Stimulated activated CD8-positive, alpha-beta memory T cell treated with anti-CD3 and anti-CD28 coated beads, Interleukin-4, amount 100 ng/mL, for 1 hour (primary cell): ENCODE measurements at regions not wholly inside any gene's neighbourhood (a gene's known extent, or its start where the extent isn't known, plus 50 kb on each side); places are given as distances from the start of the nearest gene placed in this dataset.
"Not testable (repeated sequence)": the region's sequence is repeated elsewhere in the genome, so short reads cannot be mapped to it uniquely, and the experiment has no call there.

Source experiments
- DNase-seq, 2 donors: peaks; one replicate each; pipeline ENCODE4 v3.0.0-alpha.2; 2020; ENCODE audit warnings: low read depth in 2 of 2, low spot score in 1 of 2

DNA sequence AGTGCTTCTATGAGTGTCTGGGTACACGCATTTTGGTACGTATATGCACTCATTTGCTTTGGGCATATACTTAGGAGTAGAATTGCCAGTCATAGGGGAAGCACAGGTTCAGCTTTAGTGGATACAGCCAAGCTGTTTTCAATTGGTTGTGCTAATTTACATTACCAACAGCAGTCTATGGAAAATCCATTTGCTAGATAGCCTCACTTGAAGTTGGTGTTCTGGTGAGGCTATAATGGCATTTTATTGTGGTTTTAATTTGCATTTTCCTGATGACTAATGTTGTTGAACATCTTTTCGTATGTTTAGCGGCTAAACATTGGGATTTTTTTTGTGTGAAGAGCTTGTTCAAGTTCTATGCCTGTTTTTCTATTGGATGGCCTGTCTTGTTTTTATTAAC, 76.8 kb upstream of the ANKH start:
- DNase-seq = no peak

DNA sequence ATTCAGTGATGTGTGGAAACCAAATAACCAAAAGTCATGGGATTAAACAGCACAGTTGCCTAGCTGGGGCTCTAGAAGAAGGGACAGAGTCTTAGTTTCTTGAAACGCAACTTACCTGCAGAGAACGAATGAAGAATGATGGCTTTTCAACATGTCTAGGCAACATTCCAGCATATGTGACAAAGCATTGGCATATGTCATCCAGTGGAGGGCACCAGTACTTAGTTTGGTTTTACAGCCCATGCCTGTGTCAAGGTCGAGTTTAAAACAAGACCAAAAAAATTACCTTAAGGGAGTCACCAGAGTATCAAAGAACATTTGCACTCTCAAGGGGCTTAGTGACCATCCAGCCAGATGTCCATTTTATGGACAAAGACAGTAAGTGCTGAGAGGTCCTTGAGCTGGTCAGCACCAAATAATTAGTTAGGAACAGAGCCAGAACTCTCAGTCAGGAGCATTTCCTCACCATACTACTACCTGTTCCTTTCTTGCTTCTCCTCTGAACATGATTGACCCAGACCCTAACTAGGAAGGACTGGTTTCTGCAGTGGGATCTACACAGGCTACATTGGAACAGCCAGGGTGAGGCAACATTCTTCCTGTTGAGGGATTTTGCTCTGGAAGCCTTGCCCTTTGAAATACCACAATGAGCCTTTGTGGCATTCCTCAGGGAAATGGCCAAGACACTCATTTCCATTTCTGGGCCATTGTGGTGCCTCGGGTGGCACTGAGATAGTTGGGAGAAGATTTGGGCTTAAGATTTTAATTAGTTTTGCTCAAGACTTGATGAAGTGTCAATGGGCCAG, 75.4 kb upstream of the ANKH start:
- DNase-seq = no peak

DNA sequence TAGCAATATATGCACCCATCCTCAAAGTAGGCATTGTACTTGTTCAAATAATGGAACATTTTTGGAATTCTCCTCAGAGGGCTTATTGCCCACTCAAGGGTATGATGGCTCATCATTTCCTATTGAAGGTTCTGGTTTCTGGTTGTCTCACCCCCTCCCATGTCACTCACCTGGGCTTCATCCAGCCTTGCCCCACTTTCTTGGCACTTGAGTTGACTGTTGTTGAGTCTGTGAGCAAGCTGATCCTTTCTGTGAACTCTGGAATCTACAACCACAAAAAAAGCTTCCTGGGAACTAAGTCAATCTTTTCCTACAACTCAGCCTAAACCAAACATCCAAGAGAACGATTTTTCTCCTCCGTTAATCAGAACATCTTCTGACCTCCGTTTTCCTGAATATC, 73.9 kb upstream of the ANKH start:
- DNase-seq = no peak

DNA sequence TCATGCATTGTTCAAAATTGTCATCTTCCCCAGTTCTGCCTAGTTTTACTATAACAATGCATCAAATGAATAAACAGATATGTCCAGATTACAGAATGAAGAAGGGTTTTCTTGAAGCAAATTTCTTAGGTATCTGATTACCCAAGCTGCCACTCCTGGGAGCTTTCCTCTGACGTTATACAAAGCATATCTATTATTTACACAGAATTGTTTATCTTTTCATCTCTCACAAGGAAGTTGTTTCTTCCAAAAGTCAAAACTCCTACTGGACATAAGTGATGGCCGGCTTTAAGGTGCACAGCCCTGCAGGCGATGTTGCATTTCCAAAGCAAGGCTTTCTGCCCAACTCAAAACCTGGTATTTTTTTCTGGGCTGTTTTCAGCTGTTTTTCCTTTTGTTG, 73.4 kb upstream of the ANKH start:
- no peak for DNase-seq

DNA sequence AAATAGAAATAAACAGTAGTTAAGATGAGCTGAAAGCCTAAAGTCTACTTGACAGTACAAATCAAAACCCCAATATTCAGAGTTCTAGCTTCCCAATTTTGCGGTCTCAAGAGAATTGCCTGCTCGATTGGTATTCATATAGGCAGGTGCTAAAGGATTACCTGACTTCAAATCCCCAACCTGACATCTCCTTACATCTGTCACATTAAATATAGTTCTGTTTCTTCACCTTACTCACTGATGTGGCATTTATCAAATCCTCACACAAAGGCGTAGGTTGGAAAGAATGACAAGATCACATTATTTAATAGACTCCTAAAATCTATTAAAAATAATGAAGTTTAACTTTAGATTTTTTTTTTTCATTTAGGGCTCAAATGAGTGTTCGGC, 72.8 kb upstream of the ANKH start:
- no peak for DNase-seq

DNA sequence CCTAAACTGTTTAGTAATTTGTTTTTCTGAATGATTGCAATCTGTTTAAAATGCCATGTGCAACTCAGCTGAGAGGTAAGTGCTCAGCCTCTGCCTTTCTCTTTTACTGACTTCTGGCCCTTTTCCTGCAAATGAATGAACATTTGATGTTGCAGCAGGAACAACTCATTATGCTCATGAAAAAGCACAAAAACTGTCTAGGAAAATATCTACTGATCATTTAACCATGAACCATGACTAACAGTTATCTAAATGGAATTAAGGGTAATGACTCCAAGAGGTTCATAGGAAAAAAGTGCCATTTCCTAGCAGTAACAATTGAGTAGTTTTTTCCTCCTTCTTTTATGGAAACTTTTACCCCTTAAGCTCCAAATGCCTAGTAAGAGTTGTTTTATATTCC, 70.6 kb upstream of the ANKH start:
- no peak for DNase-seq

DNA sequence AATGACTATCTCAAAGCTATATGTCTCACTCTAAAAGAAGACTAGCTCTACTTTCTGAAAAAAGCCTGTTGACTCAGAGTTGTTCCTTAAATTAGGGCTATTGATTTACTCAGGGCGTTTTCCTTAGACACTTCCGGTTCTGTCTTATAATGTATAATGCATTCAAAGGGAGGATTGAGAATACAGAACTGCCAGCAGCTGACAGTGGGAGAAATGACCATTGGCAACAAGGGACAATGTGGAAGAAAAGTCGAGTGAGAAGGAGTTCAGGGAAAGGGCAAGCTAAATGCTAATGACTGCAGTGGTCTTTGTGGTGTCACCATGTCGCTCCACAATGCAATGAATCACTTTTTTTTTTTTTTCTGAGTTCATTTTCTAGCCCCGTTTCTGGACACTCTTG, 65.7 kb upstream of the ANKH start:
- no peak for DNase-seq

DNA sequence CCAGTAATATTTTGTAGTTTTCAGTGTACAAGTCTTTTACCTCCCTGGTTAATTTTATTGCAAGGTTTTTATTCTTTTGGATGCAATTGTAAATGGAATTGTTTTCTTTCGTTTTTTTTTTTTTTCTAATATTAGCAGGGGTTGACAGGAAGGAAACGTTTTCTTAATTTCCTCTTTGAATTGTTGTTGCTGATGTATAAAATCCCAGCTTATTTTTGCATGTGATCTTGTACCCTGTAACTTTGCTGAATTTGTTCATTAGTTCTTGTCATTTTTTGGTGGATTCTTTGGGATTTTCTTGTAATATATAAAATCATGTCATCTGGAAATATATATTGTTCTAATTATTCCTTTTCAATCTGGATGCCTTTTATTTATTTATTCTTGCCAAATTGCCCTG, 65.0 kb upstream of the ANKH start:
- DNase-seq = no peak

DNA sequence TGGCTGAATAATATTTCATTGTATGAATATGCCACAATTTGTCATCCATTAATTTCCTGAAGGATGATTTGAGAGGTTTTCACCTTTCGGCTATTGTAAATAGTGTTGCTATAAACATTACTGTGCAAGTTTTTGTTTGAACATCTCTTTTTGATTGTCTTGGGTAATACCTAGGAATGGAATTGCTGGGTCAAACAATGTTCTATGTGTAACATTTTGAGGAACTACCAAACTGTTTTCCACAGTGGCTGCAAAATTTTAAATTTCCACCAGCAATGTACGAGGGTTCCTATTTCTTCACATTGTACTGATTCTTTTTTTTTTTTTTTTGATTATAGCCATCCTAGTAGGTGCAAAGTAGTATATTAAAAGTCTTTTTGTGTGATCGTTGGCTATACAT, 63.8 kb upstream of the ANKH start:
- no peak for DNase-seq

DNA sequence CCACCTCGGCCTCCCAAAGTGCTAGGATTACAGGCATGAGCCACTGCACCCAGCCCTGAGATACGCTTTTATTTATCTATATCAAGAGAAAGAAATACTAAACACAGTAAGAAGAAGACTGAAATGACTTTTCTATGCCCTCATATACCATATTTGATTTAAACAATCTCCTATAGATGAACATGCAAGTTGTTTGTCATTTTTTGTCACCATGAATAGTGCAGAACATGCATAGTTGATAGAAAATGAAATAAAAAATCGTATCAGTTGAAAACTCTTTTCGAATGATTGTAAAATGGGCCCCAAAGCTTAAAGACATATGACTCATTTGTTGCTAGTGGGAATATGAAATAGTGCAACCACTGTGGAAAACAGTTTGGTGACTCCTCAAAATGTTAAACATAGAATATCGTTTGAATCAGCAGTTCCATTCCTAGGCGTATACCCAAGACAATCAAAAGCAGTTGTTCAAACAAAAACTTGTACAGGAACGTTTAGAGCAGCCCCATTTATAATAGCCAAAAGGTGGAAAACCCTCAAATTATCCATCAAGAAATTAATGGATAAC, 61.4 kb upstream of the ANKH start:
- no peak for DNase-seq

DNA sequence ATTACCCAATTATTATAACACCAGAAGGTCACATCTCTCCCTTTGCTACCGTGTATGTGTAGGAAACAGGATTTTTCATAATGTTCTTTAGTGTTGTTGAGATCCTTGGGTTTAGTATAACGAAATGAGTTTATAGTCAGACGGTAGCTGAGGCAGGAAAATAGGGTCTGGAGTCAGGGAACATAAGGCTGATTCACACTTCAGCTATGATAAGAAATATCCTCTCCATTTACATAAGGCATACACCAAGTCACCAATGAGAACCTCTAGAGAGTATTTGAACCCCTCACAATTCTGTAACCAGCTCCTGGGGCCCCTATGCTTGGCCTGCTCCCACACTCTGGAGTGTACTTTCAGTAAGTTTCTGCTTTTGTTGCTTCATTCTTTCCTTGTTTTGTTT, 58.9 kb upstream of the ANKH start:
- DNase-seq = no peak

DNA sequence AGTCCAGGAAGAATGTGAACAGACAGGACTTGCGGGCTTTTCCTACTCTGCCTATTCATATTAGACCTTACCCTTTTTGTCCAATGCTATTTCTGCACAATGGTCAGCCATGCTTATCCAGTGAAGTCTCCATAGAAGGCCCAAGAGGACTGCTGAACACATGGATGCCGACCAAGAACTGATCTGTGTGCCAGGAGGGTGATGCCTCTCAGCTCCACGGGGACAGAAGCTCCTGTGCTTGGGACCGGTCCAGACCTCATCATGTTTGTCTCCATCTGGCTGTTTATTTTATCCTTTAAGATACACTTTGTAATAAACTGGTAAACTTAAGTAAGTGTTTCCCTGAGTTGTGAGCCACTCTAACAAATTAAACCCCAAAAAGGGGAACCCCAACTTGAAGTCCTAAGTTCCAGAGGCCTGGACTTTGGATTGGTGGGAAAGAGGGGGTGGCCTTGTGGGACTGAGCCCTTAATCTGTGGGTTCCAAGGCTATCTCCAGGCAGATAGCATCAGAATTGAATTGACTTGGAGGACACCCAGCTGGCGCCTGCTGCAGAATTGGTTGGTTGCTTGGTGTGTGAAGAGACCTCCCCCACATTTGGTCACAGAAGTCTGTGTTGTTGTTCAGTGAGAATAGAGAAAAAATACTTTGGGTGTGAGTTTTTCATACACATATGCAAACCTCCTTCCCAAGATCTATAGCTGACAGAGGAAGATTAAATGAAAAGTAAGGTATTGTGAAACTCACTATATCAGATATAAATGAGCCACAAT, 57.9 kb upstream of the ANKH start:
- DNase-seq = no peak

DNA sequence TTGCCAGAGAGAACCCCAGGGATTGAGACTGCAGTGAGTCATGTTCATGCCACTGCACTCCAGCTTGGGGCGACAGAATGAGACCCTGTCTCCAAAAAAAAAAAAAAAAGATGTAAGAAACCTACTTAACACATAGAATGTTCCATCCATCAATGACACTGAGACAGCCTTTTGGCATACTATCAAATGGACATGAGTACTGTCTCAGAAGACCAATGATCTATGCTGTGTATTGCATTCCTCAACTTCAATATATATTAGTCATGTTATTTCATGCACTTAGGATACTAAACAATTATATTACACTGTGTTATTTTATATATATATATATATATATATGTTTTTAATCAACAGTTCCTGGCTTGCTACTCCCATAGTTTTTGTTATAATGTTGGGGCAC, 57.1 kb upstream of the ANKH start:
- no peak for DNase-seq

DNA sequence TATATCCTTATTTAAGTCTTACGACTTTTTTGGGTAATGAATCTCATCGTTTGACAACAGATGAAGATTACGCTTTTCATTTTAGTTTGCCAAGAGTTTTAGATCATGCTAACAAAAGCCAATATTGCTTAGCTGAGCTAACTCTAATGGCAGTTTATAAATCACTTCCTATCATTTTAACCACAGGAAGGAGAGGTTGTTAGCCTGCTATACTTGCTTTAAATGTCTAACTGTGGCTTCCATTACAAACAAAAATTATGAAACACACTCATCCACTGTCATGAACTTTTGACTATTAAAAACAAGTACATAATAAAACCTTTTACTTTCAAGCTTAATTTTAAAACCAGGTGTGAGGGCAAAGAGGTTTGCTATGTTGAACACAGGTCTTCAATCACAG, 53.7 kb upstream of the ANKH start:
- DNase-seq = no peak

DNA sequence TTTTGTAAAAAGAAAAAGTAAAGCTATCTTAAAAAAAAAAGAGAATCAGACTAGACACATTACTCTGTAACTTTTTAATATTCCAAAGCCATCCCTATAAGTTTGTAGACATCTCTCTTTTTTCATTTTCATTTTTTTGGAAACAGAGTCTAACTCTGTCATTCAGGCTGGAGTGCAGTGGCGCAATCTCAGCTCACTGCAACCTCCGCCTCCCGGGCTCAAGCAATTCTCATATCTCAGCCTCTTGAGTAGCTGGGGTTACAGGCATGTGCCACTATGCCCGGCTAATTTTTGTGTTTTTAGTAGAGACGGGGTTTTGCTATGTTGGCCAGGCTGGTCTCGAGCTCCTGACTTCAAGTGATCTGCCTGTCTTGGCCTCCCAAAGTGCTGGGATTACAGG, 51.4 kb upstream of the ANKH start:
- not testable (repeated sequence) for DNase-seq

DNA sequence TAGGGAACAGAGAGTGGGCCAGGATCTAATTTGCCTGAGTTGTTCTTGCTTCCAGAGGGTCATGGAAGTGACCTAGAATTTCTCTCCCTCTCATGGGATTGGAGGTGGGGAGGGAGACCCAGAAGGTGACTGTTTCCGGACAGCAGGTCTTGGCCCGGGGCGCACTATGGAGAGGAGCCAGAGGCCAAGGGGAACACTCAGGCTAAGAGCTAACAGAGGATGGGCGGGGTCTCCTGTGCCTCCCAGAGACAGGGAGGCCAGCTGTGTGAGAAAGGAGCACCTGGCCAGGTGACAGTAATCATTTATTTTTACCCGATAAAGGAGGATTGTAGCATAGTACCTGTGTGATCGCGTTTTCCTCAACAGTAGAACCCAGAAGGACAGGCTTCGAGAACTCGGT, 50.9 kb upstream of the ANKH start:
- no peak for DNase-seq
